ENCODE measurements at regions not wholly inside any gene's neighbourhood (a gene's known extent, or its start where the extent isn't known, plus 50 kb on each side); places are given as distances from the start of the nearest gene placed in this dataset.

GRCh38 chr9:134221273-134222017 lies 57.1 kb upstream of the RNU6ATAC start:
- intact Hi-C loops (cut with DNase I): no loop called here
- Histone ChIP-seq H3K27ac (no peak overlapping the region), H3K9me3 (no peaks in the 10 kb centered on the region), H3K27me3 (no peaks in the 10 kb centered on the region), H3K36me3 (no peaks in the 10 kb centered on the region), H3K4me3 (no peak overlapping the region), H3K4me1 (peaks cover 34% of the 10 kb centered on the region)
- TF ChIP-seq CTCF (IDR thresholded peaks at IDR 0.05): no peak
- TF ChIP-seq POLR2AphosphoS5 (IDR thresholded peaks at IDR 0.05; ENCODE audit: insufficient read depth in 1 of 2, low read depth in 1 of 2): no peak
- TF ChIP-seq POLR2A (IDR thresholded peaks at IDR 0.05): no peak
- DNase-seq (ENCODE audit: extremely low spot score in 2 of 2): no peak

- Histone ChIP-seq H3K27me3 (no peaks in the 10 kb centered on the region), H3K9me3 (no peaks in the 10 kb centered on the region), H3K4me1 (peaks cover 34% of the 10 kb centered on the region), H3K27ac (no peak overlapping the region), H3K4me3 (no peak overlapping the region), H3K36me3 (no peaks in the 10 kb centered on the region)
- TF ChIP-seq POLR2AphosphoS5 (IDR thresholded peaks at IDR 0.05; ENCODE audit: insufficient read depth in 1 of 2, low read depth in 1 of 2) (no peak), CTCF (IDR thresholded peaks at IDR 0.05) (no peak), POLR2A (IDR thresholded peaks at IDR 0.05) (no peak)
- intact Hi-C loops (cut with DNase I): no loop called here
- no peak for DNase-seq (ENCODE audit: extremely low spot score in 2 of 2)
Measured at GRCh38 chr9:134222018-134222573, 57.7 kb upstream of the RNU6ATAC start.

- no peak for DNase-seq (ENCODE audit: extremely low spot score in 2 of 2)
- no peak overlapping the region for H3K4me3 ChIP-seq
- TF ChIP-seq POLR2A (IDR thresholded peaks at IDR 0.05) (no peak), CTCF (IDR thresholded peaks at IDR 0.05) (no peak)
- H3K27me3 ChIP-seq: no peaks in the 10 kb centered on the region
- H3K4me1 ChIP-seq: peaks cover 34% of the 10 kb centered on the region
- intact Hi-C loops (cut with DNase I): no loop called here
- H3K9me3 ChIP-seq: no peaks in the 10 kb centered on the region
- no peaks in the 10 kb centered on the region for H3K36me3 ChIP-seq
- no peak overlapping the region for H3K27ac ChIP-seq
Measured at GRCh38 chr9:134223091-134223490, 58.7 kb upstream of the RNU6ATAC start.

- H3K36me3 ChIP-seq: no peaks in the 10 kb centered on the region
Measured at GRCh38 chr9:134223591-134224122, 59.3 kb upstream of the RNU6ATAC start.

More at GRCh38 chr9:134223591-134224122, 59.3 kb upstream of the RNU6ATAC start:
- Histone ChIP-seq H3K27me3 (no peaks in the 10 kb centered on the region), H3K27ac (no peak overlapping the region), H3K9me3 (no peaks in the 10 kb centered on the region), H3K4me3 (no peak overlapping the region), H3K4me1 (peaks cover 34% of the 10 kb centered on the region)
- DNase-seq (ENCODE audit: extremely low spot score in 2 of 2): no peak
- TF ChIP-seq CTCF (IDR thresholded peaks at IDR 0.05) (no peak), POLR2A (IDR thresholded peaks at IDR 0.05) (no peak), POLR2AphosphoS5 (IDR thresholded peaks at IDR 0.05; ENCODE audit: insufficient read depth in 1 of 2, low read depth in 1 of 2) (no peak)
- intact Hi-C loops (cut with DNase I): no loop called here

All from vagina (tissue), 2 donors.